Mesothelial cell of epicardium (in vitro differentiated cells): ENCODE measurements at regions not wholly inside any gene's neighbourhood (a gene's known extent, or its start where the extent isn't known, plus 50 kb on each side); places are given as distances from the start of the nearest gene placed in this dataset.

ENCODE experiments used
- DNase-seq, 2 experiments: peaks; one replicate each; pipeline ENCODE4 v3.0.0; 2021; ENCODE audit warnings: low spot score in 2 of 2; ENCODE audit not compliant: unreplicated experiment in 2 of 2
- H3K27ac Mint-ChIP-seq: 2 replicates; pipeline ENCODE4 v1.8.0; 2021; ENCODE audit warnings: mixed read lengths
- H3K27me3 Mint-ChIP-seq: 2 replicates; pipeline ENCODE4 v1.8.0; 2021; ENCODE audit warnings: low read depth, mixed read lengths
- H3K36me3 Mint-ChIP-seq: 2 replicates; pipeline ENCODE4 v1.8.0; 2021; ENCODE audit warnings: mixed read lengths
- H3K4me1 Mint-ChIP-seq: 2 replicates; pipeline ENCODE4 v1.8.0; 2021; ENCODE audit warnings: mixed read lengths
- H3K4me3 Mint-ChIP-seq: 2 replicates; pipeline ENCODE4 v1.8.0; 2021; ENCODE audit warnings: mild to moderate bottlenecking, moderate library complexity, mixed read lengths
- H3K9me3 Mint-ChIP-seq: 2 replicates; pipeline ENCODE4 v1.8.0; 2021; ENCODE audit warnings: mixed read lengths
- CTCF ChIP-seq: fragments of 200-600 bp; sonication (generic); IDR thresholded peaks from one replicate; pipeline ENCODE4 v1.5.0; 2021; ENCODE audit warnings: antibody characterized with exemption; ENCODE audit not compliant: unreplicated experiment

GRCh38 chr5:26482810-26483375 lies 555.5 kb downstream of the CDH9 start:
- peaks cover 3% of the 10 kb centered on the region for H3K9me3 Mint-ChIP-seq
- peaks cover 4% of the 10 kb centered on the region for H3K4me1 Mint-ChIP-seq
- no peaks in the 10 kb centered on the region for H3K36me3 Mint-ChIP-seq
- TF ChIP-seq CTCF: peak; percentile 53
- no peak for DNase-seq
- no peak overlapping the region for H3K27ac Mint-ChIP-seq
- H3K4me3 Mint-ChIP-seq: no peak overlapping the region
- H3K27me3 Mint-ChIP-seq: no peaks in the 10 kb centered on the region

GRCh38 chr5:26482076-26482809 lies 556.1 kb downstream of the CDH9 start:
- peaks cover 4% of the 10 kb centered on the region for H3K4me1 Mint-ChIP-seq
- no peak for DNase-seq
- no peaks in the 10 kb centered on the region for H3K36me3 Mint-ChIP-seq
- no peak overlapping the region for H3K4me3 Mint-ChIP-seq
- H3K9me3 Mint-ChIP-seq: peaks cover 3% of the 10 kb centered on the region
- H3K27me3 Mint-ChIP-seq: no peaks in the 10 kb centered on the region
- H3K27ac Mint-ChIP-seq: no peak overlapping the region
- no peak for TF ChIP-seq CTCF

- Mint-ChIP-seq H3K27me3 (no peaks in the 10 kb centered on the region), H3K4me1 (no peaks in the 10 kb centered on the region), H3K36me3 (no peaks in the 10 kb centered on the region), H3K27ac (no peak overlapping the region), H3K4me3 (no peak overlapping the region), H3K9me3 (no peaks in the 10 kb centered on the region)
- no peak for TF ChIP-seq CTCF
- DNase-seq: no peak
Observed at GRCh38 chr5:26470439-26470838, 567.9 kb downstream of the CDH9 start.

GRCh38 chr5:26439121-26439520 lies 599.3 kb downstream of the CDH9 start:
- TF ChIP-seq CTCF: no peak
- Mint-ChIP-seq H3K4me3 (no peak overlapping the region), H3K4me1 (no peaks in the 10 kb centered on the region), H3K27ac (no peak overlapping the region), H3K27me3 (peaks cover 27% of the 10 kb centered on the region), H3K36me3 (no peaks in the 10 kb centered on the region), H3K9me3 (no peaks in the 10 kb centered on the region)
- no peak for DNase-seq

- TF ChIP-seq CTCF: no peak
- Mint-ChIP-seq H3K27me3 (peaks cover 14% of the 10 kb centered on the region), H3K4me3 (no peak overlapping the region), H3K9me3 (no peaks in the 10 kb centered on the region), H3K4me1 (no peaks in the 10 kb centered on the region), H3K27ac (no peak overlapping the region), H3K36me3 (no peaks in the 10 kb centered on the region)
- no peak for DNase-seq
Observed at GRCh38 chr5:26434688-26435087, 603.7 kb downstream of the CDH9 start.

GRCh38 chr5:26432386-26432785 lies 606.0 kb downstream of the CDH9 start:
- no peak overlapping the region for H3K4me3 Mint-ChIP-seq
- H3K27me3 Mint-ChIP-seq: peaks cover 3% of the 10 kb centered on the region
- DNase-seq: no peak
- no peak overlapping the region for H3K27ac Mint-ChIP-seq
- H3K36me3 Mint-ChIP-seq: no peaks in the 10 kb centered on the region
- no peaks in the 10 kb centered on the region for H3K9me3 Mint-ChIP-seq
- no peak for TF ChIP-seq CTCF
- no peaks in the 10 kb centered on the region for H3K4me1 Mint-ChIP-seq
